GM12873 (cell line): ENCODE measurements at regions not wholly inside any gene's neighbourhood (a gene's known extent, or its start where the extent isn't known, plus 50 kb on each side); places are given as distances from the start of the nearest gene placed in this dataset.

Experiments used
- TF ChIP-seq, protein P1 (sequence below): IDR thresholded peaks from 2 replicates; pipeline ENCODE4 v1.5.1; 2012; ENCODE audit warnings: low read depth, mild to moderate bottlenecking, moderate library complexity, low read length, control low read depth; ENCODE audit not compliant: insufficient read depth; ENCODE audit errors: missing control alignments

DNA sequence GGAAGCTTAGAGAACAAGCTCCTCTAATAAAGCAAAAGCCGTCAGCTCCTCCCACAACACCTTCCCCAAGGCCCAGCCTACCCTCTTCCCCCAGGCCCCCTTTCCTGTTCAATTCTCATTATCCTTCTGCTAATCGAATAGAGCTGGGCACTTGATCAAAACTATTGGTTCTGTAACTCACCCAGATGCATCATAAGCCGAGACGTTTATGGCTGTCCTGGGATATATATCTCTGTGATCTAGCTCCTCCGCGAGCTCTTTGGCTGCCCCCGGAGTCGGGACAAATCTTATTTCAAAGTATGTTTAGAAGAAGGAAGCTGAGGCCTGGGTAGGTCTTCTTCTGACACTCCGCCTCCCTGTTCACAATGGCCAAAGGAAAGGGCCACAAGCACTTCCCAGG, 88.3 kb upstream of the KLHL29 start:
- TF ChIP-seq, protein P1, sequence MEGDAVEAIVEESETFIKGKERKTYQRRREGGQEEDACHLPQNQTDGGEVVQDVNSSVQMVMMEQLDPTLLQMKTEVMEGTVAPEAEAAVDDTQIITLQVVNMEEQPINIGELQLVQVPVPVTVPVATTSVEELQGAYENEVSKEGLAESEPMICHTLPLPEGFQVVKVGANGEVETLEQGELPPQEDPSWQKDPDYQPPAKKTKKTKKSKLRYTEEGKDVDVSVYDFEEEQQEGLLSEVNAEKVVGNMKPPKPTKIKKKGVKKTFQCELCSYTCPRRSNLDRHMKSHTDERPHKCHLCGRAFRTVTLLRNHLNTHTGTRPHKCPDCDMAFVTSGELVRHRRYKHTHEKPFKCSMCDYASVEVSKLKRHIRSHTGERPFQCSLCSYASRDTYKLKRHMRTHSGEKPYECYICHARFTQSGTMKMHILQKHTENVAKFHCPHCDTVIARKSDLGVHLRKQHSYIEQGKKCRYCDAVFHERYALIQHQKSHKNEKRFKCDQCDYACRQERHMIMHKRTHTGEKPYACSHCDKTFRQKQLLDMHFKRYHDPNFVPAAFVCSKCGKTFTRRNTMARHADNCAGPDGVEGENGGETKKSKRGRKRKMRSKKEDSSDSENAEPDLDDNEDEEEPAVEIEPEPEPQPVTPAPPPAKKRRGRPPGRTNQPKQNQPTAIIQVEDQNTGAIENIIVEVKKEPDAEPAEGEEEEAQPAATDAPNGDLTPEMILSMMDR = no peak

GRCh38 chr2:23297112-23297511, 87.9 kb upstream of the KLHL29 start:
- TF ChIP-seq, protein P1 = no peak

DNA sequence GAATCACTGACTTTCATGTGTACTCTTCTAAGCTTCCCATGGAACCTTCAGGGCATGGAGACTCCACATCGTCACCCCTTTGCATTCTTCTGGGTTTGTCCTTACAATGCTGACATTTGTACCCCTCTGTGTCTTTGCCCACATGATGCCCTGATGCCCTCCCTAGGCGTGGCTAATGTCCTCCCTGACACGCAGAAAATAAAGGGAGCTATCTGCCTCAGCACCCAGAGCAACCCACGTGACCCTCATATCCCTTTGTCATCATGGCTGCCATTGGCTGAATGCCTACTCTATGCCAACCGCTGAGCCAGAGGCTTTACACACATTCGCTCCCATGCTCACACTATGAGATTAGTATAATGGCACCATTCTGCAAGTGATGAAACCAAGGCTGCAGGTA, 86.4 kb upstream of the KLHL29 start:
- TF ChIP-seq, protein P1 = no peak

DNA sequence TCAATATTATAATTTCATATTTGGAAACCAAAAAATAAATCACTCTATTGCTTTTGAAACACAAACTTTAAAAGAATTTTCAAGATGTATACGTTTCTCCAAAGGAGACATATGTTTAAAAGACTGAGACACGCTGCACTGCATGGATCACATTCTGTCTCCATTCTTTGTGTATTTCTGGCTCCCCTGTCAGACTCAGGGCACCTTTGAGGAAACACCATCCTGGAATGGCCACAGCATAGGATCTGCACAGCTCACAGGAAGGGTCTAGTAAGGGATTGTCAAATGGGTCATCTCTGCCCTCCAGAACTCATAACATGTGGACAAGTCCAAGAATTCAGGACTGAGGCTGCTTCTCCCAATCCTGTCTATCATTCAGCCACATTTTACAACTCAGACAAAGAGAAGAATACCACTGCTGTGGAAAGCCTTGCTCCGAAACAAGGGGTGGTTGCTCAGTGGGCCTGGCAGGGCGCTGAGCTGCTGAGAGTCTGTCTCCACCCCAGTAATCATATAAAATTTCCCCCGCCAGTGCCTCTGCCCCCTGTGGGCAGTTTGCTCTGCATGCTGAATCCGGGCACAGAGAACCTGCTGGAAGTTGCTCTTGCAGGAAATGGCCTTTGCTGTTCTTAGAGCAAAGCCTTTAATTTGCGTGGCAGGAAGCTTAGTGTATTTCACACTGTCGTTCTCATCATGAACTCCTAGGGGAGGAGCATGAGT, 85.3 kb upstream of the KLHL29 start:
- TF ChIP-seq, protein P1 = no peak

DNA sequence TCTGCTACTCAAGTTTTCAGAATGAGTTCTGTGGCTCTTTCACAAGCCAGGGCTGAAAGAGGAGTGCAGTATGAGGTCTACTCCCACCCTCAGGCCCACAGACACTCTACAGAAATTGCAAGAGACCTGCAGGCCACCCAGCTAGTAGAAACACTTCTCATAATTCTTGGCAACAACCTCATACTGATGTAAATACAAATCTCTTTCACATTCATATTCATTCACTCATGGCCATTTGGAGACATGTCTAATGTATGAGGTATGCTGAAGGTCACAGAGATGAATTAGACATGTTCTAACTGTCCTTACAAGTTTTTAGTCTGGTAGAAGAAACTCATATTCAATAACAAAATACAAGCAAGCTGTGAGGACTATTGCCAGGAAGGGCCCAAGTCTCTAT, 83.8 kb upstream of the KLHL29 start:
- TF ChIP-seq, protein P1 = no peak

GRCh38 chr2:23302591-23302990, 82.4 kb upstream of the KLHL29 start:
- TF ChIP-seq, protein P1 = no peak

DNA sequence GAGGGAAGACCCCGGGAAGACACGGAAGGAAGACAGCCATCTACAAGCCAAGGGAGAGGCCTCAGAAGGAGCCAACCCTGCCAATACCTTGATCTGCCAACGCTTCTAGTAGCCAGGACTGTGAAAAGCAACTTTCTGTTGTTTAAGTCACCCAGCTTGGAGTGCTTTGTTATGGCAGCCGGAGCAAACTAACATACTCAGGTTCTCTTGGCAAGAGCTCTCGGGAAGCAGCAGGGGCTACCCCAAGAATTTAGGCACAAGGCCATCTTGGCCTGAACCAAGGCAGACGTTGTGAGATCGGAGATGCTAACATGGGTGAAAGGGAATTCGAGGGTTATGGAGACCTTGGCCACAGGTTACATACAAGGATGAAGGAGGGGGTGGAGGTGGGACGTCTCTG, 78.6 kb upstream of the KLHL29 start:
- TF ChIP-seq, protein P1 = no peak

GRCh38 chr2:23311186-23311585, 73.8 kb upstream of the KLHL29 start:
- TF ChIP-seq, protein P1 = no peak
